Activated CD8-positive, alpha-beta memory T cell treated with anti-CD3 and anti-CD28 coated beads, Interleukin-2, amount 50 U/mL, for 48 hours (primary cell): ENCODE measurements at regions not wholly inside any gene's neighbourhood (a gene's known extent, or its start where the extent isn't known, plus 50 kb on each side); places are given as distances from the start of the nearest gene placed in this dataset.
"Not testable (repeated sequence)": the region's sequence is repeated elsewhere in the genome, so short reads cannot be mapped to it uniquely, and the experiment has no call there.

Source experiments
- DNase-seq: peaks from one replicate; pipeline ENCODE4 v3.0.0-alpha.2; 2020

- no peak for DNase-seq
Observed at GRCh38 chr15:31433091-31433490, 106.5 kb downstream of the KLF13 start.

- no peak for DNase-seq
Observed at GRCh38 chr15:31433574-31433973, 106.9 kb downstream of the KLF13 start.

GRCh38 chr15:31434275-31434587 lies 107.6 kb downstream of the KLF13 start:
- peak; percentile 69 for DNase-seq

- DNase-seq, result peak; percentile 90
Observed at GRCh38 chr15:31434588-31435260, 108.1 kb downstream of the KLF13 start.

- peak; percentile 87 for DNase-seq
Observed at GRCh38 chr15:31435261-31435911, 108.8 kb downstream of the KLF13 start.

GRCh38 chr15:31435912-31436628 lies 109.4 kb downstream of the KLF13 start:
- peak; percentile 83 for DNase-seq

GRCh38 chr15:31437686-31438085 lies 111.1 kb downstream of the KLF13 start:
- peak; percentile 84 for DNase-seq

- DNase-seq, result no peak
Observed at GRCh38 chr15:31438601-31439265, 112.1 kb downstream of the KLF13 start.

GRCh38 chr15:31439328-31439727 lies 112.7 kb downstream of the KLF13 start:
- peak; percentile 70 for DNase-seq

- not testable (repeated sequence) for DNase-seq
Observed at GRCh38 chr15:31440216-31440615, 113.6 kb downstream of the KLF13 start.

- peak; percentile 75 for DNase-seq
Observed at GRCh38 chr15:31440754-31441311, 114.2 kb downstream of the KLF13 start.

- no peak for DNase-seq
Observed at GRCh38 chr15:31442226-31442625, 115.6 kb downstream of the KLF13 start.

GRCh38 chr15:31442699-31443111 lies 116.1 kb downstream of the KLF13 start:
- no peak for DNase-seq

- DNase-seq, result no peak
Observed at GRCh38 chr15:31444844-31445243, 118.2 kb downstream of the KLF13 start.

- DNase-seq, result no peak
Observed at GRCh38 chr15:31446546-31446945, 119.9 kb downstream of the KLF13 start.

- no peak for DNase-seq
Observed at GRCh38 chr15:31447931-31448634, 121.4 kb downstream of the KLF13 start.

- DNase-seq, result no peak
Observed at GRCh38 chr15:31448635-31448979, 122.0 kb downstream of the KLF13 start.

GRCh38 chr15:31452595-31453557 lies 126.2 kb downstream of the KLF13 start:
- DNase-seq, result peak; percentile 33

- peak; percentile 23 for DNase-seq
Observed at GRCh38 chr15:31453558-31454318, 127.1 kb downstream of the KLF13 start.

- DNase-seq, result peak; percentile 48
Observed at GRCh38 chr15:31455499-31455898, 128.9 kb downstream of the KLF13 start.
